ENCODE measurements at regions not wholly inside any gene's neighbourhood (a gene's known extent, or its start where the extent isn't known, plus 50 kb on each side); places are given as distances from the start of the nearest gene placed in this dataset.

DNA sequence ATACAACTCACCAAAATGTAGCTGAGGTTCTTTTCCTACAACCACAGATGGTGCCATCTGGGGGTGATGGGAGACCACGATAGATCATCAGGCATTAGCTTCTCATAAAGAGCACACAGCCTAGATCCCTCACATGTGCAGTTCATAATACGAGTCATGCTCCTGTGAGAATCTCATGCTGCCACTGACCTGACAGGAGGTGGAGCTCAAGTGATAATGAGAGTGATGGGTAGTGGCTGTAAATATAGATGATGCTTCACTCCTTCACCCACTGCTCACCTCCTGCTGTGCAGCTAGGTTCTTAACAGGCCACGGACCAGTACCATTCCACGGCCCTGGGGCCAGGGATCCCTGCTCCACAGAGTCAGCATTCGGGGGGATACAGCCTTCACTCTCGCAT lies 943.8 kb downstream of the NLGN4Y start:
- TF ChIP-seq, protein P1, sequence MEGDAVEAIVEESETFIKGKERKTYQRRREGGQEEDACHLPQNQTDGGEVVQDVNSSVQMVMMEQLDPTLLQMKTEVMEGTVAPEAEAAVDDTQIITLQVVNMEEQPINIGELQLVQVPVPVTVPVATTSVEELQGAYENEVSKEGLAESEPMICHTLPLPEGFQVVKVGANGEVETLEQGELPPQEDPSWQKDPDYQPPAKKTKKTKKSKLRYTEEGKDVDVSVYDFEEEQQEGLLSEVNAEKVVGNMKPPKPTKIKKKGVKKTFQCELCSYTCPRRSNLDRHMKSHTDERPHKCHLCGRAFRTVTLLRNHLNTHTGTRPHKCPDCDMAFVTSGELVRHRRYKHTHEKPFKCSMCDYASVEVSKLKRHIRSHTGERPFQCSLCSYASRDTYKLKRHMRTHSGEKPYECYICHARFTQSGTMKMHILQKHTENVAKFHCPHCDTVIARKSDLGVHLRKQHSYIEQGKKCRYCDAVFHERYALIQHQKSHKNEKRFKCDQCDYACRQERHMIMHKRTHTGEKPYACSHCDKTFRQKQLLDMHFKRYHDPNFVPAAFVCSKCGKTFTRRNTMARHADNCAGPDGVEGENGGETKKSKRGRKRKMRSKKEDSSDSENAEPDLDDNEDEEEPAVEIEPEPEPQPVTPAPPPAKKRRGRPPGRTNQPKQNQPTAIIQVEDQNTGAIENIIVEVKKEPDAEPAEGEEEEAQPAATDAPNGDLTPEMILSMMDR (conservative IDR thresholded peaks at IDR 0.05 in 1 of 2, IDR thresholded peaks at IDR 0.05 in 1 of 2; ENCODE audit: low read depth in 1 of 2, low read length in 2 of 2), result no peak
- TF ChIP-seq EZH2 (IDR thresholded peaks at IDR 0.05; ENCODE audit: low read length, missing control alignments), result no peak
